ENCODE measurements at regions not wholly inside any gene's neighbourhood (a gene's known extent, or its start where the extent isn't known, plus 50 kb on each side); places are given as distances from the start of the nearest gene placed in this dataset.

DNA sequence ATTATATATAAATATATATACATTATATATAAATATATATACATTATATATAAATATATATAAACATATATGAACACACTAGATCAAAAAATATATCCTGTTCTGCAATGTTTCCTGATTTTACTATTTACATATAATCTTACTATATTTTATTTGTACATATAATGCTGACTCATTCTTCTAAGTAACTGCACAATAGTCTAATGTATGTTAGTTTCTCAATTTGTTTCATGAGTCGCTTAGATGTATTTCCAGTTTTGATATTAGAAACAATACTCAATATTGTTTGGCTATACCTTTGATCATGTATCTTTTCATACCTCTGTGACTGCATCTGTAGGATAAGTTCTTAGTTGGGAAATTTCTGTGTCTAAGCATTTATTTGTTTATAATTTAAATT lies 669.9 kb upstream of the CCDC54 start:
- TF ChIP-seq, protein P1, sequence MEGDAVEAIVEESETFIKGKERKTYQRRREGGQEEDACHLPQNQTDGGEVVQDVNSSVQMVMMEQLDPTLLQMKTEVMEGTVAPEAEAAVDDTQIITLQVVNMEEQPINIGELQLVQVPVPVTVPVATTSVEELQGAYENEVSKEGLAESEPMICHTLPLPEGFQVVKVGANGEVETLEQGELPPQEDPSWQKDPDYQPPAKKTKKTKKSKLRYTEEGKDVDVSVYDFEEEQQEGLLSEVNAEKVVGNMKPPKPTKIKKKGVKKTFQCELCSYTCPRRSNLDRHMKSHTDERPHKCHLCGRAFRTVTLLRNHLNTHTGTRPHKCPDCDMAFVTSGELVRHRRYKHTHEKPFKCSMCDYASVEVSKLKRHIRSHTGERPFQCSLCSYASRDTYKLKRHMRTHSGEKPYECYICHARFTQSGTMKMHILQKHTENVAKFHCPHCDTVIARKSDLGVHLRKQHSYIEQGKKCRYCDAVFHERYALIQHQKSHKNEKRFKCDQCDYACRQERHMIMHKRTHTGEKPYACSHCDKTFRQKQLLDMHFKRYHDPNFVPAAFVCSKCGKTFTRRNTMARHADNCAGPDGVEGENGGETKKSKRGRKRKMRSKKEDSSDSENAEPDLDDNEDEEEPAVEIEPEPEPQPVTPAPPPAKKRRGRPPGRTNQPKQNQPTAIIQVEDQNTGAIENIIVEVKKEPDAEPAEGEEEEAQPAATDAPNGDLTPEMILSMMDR (IDR thresholded peaks at IDR 0.05; ENCODE audit: poor library complexity) = no peak
- TF ChIP-seq EZH2 (IDR thresholded peaks at IDR 0.05; ENCODE audit: borderline replicate concordance) (no peak), EZH2phosphoT487 (IDR thresholded peaks at IDR 0.05; ENCODE audit: low read depth, severe bottlenecking, unreplicated experiment) (no peak)
